Trophoblast cell (in vitro differentiated cells and primary cell): ENCODE measurements at regions not wholly inside any gene's neighbourhood (a gene's known extent, or its start where the extent isn't known, plus 50 kb on each side); places are given as distances from the start of the nearest gene placed in this dataset.

Experiments used
- DNase-seq, 2 donors: peaks; one replicate each; pipeline ENCODE4 v3.0.0-alpha.2; 2016
- H2AFZ ChIP-seq: 2 replicates; pipeline ENCODE4 v1.6.1; 2013; ENCODE audit warnings: low read length, moderate library complexity, mild to moderate bottlenecking; ENCODE audit not compliant: insufficient read depth, poor library complexity
- H2AK5ac ChIP-seq: 2 replicates; pipeline ENCODE4 v1.6.1; 2013; ENCODE audit warnings: mild to moderate bottlenecking, low read length
- H2BK120ac ChIP-seq: 2 replicates; pipeline ENCODE4 v1.6.1; 2013; ENCODE audit warnings: low read length, mild to moderate bottlenecking, moderate library complexity; ENCODE audit not compliant: insufficient read depth, poor library complexity
- H2BK12ac ChIP-seq: 2 replicates; pipeline ENCODE4 v1.6.1; 2013; ENCODE audit warnings: mild to moderate bottlenecking, low read length, moderate library complexity
- H2BK5ac ChIP-seq: 2 replicates; pipeline ENCODE4 v1.6.1; 2013; ENCODE audit warnings: low read length, low read depth, moderate library complexity, mild to moderate bottlenecking; ENCODE audit not compliant: poor library complexity
- H3K14ac ChIP-seq: 2 replicates; pipeline ENCODE4 v1.6.1; 2013; ENCODE audit warnings: mild to moderate bottlenecking, low read length
- H3K18ac ChIP-seq: 2 replicates; pipeline ENCODE4 v1.6.1; 2013; ENCODE audit warnings: mild to moderate bottlenecking, low read length
- H3K23ac ChIP-seq: 2 replicates; pipeline ENCODE4 v1.6.1; 2013; ENCODE audit warnings: low read length
- H3K27ac ChIP-seq: 2 replicates; pipeline ENCODE4 v1.5.1; 2013; ENCODE audit warnings: low read depth, mild to moderate bottlenecking, inconsistent platforms, low read length, moderate library complexity
- H3K27me3 ChIP-seq: 2 replicates; pipeline ENCODE4 v1.6.1; 2013; ENCODE audit warnings: inconsistent platforms, mild to moderate bottlenecking, low read length, moderate library complexity; ENCODE audit not compliant: insufficient read depth
- H3K36me3 ChIP-seq, 2 experiments: 1 replicate in 1 of 2; 2 replicates in 1 of 2; pipeline ENCODE4 v1.6.1; 2013; ENCODE audit warnings: low read length in 2 of 2, mild to moderate bottlenecking in 2 of 2, moderate library complexity in 1 of 2; ENCODE audit not compliant: insufficient read depth in 2 of 2, control insufficient read depth in 1 of 2
- H3K4ac ChIP-seq: 2 replicates; pipeline ENCODE4 v1.6.1; 2013; ENCODE audit warnings: low read depth, mild to moderate bottlenecking, low read length, moderate library complexity
- H3K4me1 ChIP-seq, 2 experiments: 1 replicate in 1 of 2; 2 replicates in 1 of 2; pipeline ENCODE4 v1.6.1; 2013; ENCODE audit warnings: low read length in 2 of 2, mild to moderate bottlenecking in 2 of 2, moderate library complexity in 1 of 2; ENCODE audit not compliant: insufficient read depth in 2 of 2, control insufficient read depth in 1 of 2
- H3K4me2 ChIP-seq: 2 replicates; pipeline ENCODE4 v1.6.1; 2013; ENCODE audit warnings: inconsistent platforms, mild to moderate bottlenecking, low read length, moderate library complexity
- H3K4me3 ChIP-seq: 2 replicates; pipeline ENCODE4 v1.5.1; 2013; ENCODE audit warnings: mild to moderate bottlenecking, low read depth, low read length, inconsistent platforms
- H3K79me1 ChIP-seq: one replicate; pipeline ENCODE4 v1.6.1; 2013; ENCODE audit warnings: low read length
- H3K79me2 ChIP-seq: 2 replicates; pipeline ENCODE4 v1.6.1; 2013; ENCODE audit warnings: low read length, mild to moderate bottlenecking; ENCODE audit not compliant: control insufficient read depth, insufficient read depth, poor library complexity
- H3K9ac ChIP-seq: 2 replicates; pipeline ENCODE4 v1.6.1; 2013; ENCODE audit warnings: mild to moderate bottlenecking, low read length
- H3K9me3 ChIP-seq: 2 replicates; pipeline ENCODE4 v1.6.1; 2013; ENCODE audit warnings: low read depth, mild to moderate bottlenecking, control low read depth, inconsistent platforms, low read length; ENCODE audit not compliant: insufficient read depth
- H4K12ac ChIP-seq: 2 replicates; pipeline ENCODE4 v1.6.1; 2013; ENCODE audit warnings: low read depth, mild to moderate bottlenecking, low read length, moderate library complexity
- H4K8ac ChIP-seq: 2 replicates; pipeline ENCODE4 v1.6.1; 2013; ENCODE audit warnings: low read depth, mild to moderate bottlenecking, low read length, moderate library complexity
- H4K91ac ChIP-seq: one replicate; pipeline ENCODE4 v1.6.1; 2013; ENCODE audit warnings: low read depth, mild to moderate bottlenecking, low read length, moderate library complexity
- WGBS: extraction: QIAGEN DNeasy Blood & Tissue Kit; methylation state at CpG from one replicate; pipeline ENCODE4 v1.1.7; 2013; ENCODE audit warnings: missing lambda C conversion rate; ENCODE audit not compliant: insufficient read length, insufficient coverage; ENCODE audit errors: extremely low coverage; 5-methylcytosine and 5-hydroxymethylcytosine counted together

DNA sequence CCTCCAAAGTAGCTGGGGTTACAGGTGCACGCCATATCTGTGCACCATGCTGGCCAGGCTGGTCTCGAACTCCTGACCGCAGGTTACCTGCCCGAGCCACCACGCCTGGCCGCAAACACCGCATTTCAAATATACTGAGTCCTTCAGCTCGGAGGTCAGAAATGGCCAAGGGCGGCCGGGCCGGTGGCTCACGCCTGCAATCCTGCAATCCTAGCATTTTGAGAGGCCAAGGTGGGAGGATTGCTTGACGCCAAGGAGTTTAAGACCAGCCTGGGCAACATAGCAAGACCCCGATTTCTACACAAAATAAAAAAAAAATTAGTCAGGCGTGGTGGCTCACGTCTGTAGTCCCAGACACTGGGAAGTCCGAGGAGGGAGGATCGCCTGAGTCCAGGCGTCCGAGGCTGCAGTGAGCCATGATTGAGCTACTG is 71.9 kb upstream of the PPP2R3B start:
- Histone ChIP-seq H3K36me3 (no peaks in the 10 kb centered on the region), H3K4me3 (no peak overlapping the region), H3K9me3 (peaks cover 10% of the 10 kb centered on the region), H3K14ac (no peak overlapping the region), H3K9ac (no peak overlapping the region), H4K12ac (no peak overlapping the region), H4K8ac (no peak overlapping the region), H2BK5ac (no peak overlapping the region), H2AFZ (no peak overlapping the region), H3K23ac (no peak overlapping the region), H3K79me2 (no peaks in the 10 kb centered on the region), H3K4me1 (no peaks in the 10 kb centered on the region), H2BK12ac (no peak overlapping the region), H4K91ac (no peak overlapping the region), H2BK120ac (no peak overlapping the region), H3K79me1 (no peaks in the 10 kb centered on the region), H2AK5ac (no peak overlapping the region), H3K27ac (no peak overlapping the region), H3K18ac (no peak overlapping the region), H3K4ac (no peak overlapping the region), H3K27me3 (no peaks in the 10 kb centered on the region), H3K4me2 (no peak overlapping the region)
- WGBS = no CpG with 5 or more reads among the region's 20 CpGs
- DNase-seq = no peak

DNA sequence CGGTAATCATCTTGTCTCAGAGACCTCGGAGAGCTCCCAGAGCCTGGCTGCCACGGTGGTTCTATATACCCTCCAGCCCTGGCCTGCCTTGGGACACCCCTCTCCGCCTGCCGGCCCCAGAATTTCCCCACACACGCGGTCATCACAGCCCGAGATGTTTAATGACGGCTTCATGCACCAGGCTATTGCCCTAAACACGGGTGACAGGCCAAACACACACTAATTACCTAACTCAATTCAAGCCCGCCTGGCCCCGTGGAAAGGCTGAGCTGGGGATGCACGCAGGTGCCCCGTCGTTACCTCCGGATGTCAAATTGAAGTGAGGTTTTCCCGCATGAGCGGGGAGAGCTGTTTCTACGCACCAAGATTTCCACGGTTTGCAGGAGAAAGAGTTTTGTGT is 72.9 kb upstream of the PPP2R3B start:
- Histone ChIP-seq H3K79me2 (no peaks in the 10 kb centered on the region), H3K9ac (no peak overlapping the region), H3K23ac (no peak overlapping the region), H4K12ac (no peak overlapping the region), H3K79me1 (no peaks in the 10 kb centered on the region), H3K18ac (no peak overlapping the region), H3K36me3 (no peaks in the 10 kb centered on the region), H2AK5ac (no peak overlapping the region), H3K4me2 (no peak overlapping the region), H2BK120ac (no peak overlapping the region), H2BK5ac (no peak overlapping the region), H3K4me1 (no peaks in the 10 kb centered on the region), H3K27me3 (no peaks in the 10 kb centered on the region), H3K9me3 (peaks cover 10% of the 10 kb centered on the region), H2AFZ (no peak overlapping the region), H3K4ac (no peak overlapping the region), H3K27ac (no peak overlapping the region), H2BK12ac (no peak overlapping the region), H3K14ac (no peak overlapping the region), H4K91ac (no peak overlapping the region), H4K8ac (no peak overlapping the region), H3K4me3 (no peak overlapping the region)
- DNase-seq = no peak
- no CpG with 5 or more reads among the region's 20 CpGs for WGBS

DNA sequence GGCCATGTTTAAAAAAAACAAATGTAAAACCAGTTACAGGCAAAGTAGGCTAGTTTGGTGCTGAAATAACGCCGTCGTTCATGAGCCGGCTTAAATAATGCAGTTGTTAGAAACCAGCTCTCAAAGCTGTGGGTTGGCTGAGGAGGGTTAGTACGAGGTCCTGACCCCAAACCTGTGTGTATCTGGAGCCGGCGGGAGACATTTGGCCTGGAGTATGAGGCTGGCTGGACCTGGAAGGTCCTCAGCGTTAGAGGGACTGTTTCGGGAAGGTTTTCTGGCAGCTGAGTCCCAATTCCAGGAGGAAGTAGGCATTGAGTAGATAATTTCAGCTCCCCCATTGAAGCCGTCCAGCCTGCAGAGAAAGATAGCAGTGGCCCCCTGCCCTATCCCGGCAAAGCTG is 73.4 kb upstream of the PPP2R3B start:
- Histone ChIP-seq H2BK120ac (no peak overlapping the region), H3K4me1 (no peaks in the 10 kb centered on the region), H3K4me2 (no peak overlapping the region), H4K8ac (no peak overlapping the region), H3K4ac (no peak overlapping the region), H3K27me3 (no peaks in the 10 kb centered on the region), H4K12ac (no peak overlapping the region), H2BK5ac (no peak overlapping the region), H3K36me3 (no peaks in the 10 kb centered on the region), H3K9me3 (peaks cover 10% of the 10 kb centered on the region), H3K4me3 (no peak overlapping the region), H3K9ac (no peak overlapping the region), H3K79me2 (no peaks in the 10 kb centered on the region), H3K79me1 (no peaks in the 10 kb centered on the region), H2AFZ (no peak overlapping the region), H3K14ac (no peak overlapping the region), H3K18ac (no peak overlapping the region), H3K27ac (no peak overlapping the region), H2AK5ac (no peak overlapping the region), H4K91ac (no peak overlapping the region), H2BK12ac (no peak overlapping the region), H3K23ac (no peak overlapping the region)
- WGBS = no CpG with 5 or more reads among the region's 11 CpGs
- no peak for DNase-seq

DNA sequence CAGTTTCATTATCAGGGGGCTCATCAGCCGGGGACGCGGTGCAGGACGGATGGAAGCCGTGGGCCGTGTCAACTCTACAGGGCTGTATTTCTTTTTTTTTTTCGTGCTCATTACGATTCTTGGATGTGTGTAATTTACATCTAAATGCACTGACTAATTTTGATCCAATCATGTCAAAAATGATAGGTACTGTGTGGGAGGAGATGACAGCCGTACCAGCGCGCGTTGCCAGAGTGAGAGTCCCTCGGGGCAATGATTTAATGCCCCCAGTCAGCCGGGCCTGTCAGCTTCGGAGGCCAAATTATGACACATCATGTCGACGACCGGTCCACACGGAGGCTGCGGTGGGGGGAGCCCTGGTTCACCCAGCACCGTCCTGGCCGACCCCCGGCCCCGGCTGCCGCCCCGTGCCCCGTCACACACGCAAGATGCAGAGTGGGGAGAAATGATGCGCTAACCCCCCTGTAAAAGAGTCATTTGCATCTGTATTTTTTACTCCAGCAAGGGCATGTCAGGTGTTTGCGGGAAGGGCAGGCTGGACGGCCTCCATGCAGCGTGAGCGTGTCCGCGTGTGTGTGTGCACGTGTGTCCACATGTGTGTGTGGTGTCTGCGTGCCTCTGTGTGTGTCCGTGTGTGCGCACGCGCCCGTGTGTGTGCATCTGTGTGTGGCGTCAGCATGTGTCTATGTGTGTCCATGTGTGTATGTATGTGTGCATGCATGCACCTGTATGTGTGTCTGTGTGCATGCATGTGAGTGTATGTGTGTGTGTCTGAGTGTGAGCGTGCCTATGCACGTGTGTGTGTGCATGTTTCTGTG is 74.3 kb upstream of the PPP2R3B start:
- Histone ChIP-seq H2AFZ (no peak overlapping the region), H3K79me1 (no peaks in the 10 kb centered on the region), H4K12ac (no peak overlapping the region), H4K91ac (no peak overlapping the region), H3K23ac (peak overlapping the region; percentile 34), H3K9ac (peak overlapping the region; percentile 44), H2BK5ac (no peak overlapping the region), H3K18ac (no peak overlapping the region), H3K27me3 (no peaks in the 10 kb centered on the region), H2AK5ac (no peak overlapping the region), H2BK12ac (no peak overlapping the region), H2BK120ac (no peak overlapping the region), H3K4me1 (no peaks in the 10 kb centered on the region), H3K4ac (no peak overlapping the region), H3K4me2 (no peak overlapping the region), H3K14ac (no peak overlapping the region), H4K8ac (no peak overlapping the region), H3K36me3 (no peaks in the 10 kb centered on the region), H3K27ac (no peak overlapping the region), H3K79me2 (no peaks in the 10 kb centered on the region), H3K9me3 (peaks cover 10% of the 10 kb centered on the region), H3K4me3 (peak overlapping the region; percentile 46)
- no CpG with 5 or more reads among the region's 45 CpGs for WGBS
- DNase-seq = no peak
